Astrocyte (in vitro differentiated cells and primary cell): ENCODE measurements at regions not wholly inside any gene's neighbourhood (a gene's known extent, or its start where the extent isn't known, plus 50 kb on each side); places are given as distances from the start of the nearest gene placed in this dataset.

Experiments
- CTCF ChIP-seq: IDR thresholded peaks from 2 replicates; pipeline ENCODE4 v1.5.1; 2011; ENCODE audit warnings: low read depth, mild to moderate bottlenecking, inconsistent platforms, low read length, moderate library complexity; ENCODE audit not compliant: insufficient read depth
- EZH2 ChIP-seq: IDR thresholded peaks from 2 replicates; pipeline ENCODE4 v1.6.1; 2012; ENCODE audit warnings: mild to moderate bottlenecking, low read length, inconsistent platforms; ENCODE audit not compliant: insufficient read depth

- TF ChIP-seq CTCF = no peak
- no peak for TF ChIP-seq EZH2
Measured at GRCh38 chr17:71802663-71803062, 318.2 kb upstream of the SOX9 start.
